ENCODE measurements at regions not wholly inside any gene's neighbourhood (a gene's known extent, or its start where the extent isn't known, plus 50 kb on each side); places are given as distances from the start of the nearest gene placed in this dataset.

DNA sequence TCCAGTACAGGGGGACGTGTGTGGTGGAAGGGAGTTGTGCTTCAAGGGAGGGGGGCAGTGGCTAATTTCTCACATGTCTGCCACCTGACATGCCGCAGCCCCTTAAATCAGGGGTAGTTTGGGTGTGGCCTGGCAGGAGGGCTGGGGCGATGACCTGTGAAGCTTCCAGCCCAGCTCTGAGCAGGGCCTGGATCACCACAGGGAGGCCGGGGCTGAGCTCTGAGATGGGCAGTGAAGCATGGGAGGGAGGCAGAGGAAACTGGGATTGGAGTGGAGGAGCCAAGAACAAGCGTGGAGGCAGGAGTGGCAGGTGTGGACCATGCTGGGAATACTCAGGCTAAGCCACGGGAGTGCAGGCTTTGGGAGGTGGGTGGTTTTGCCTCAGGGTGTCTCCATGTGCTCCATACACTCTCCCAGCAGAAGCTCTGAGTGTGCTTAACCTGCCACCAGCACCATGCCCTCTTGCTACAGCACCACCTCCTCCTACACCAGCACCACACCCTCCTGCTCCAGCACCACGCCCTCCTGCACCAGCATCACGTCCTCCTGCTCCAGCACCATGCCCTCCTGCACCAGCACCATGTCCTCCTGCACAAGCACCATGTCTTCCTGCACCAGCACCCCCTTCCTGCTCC is 99.3 kb upstream of the SHH start:
- Histone ChIP-seq H3K27ac (ENCODE audit: insufficient read depth, low read depth, low read length) (no peak overlapping the region), H3K4me2 (ENCODE audit: insufficient read depth, low read length) (no peak overlapping the region), H2AFZ (ENCODE audit: low read depth, low read length) (no peak overlapping the region), H3K9me3 (replicated peaks; ENCODE audit: control insufficient read depth, insufficient read depth, low read length) (no peaks in the 10 kb centered on the region), H3K4me1 (ENCODE audit: control insufficient read depth, extremely low read depth, insufficient read depth, low read length) (no peaks in the 10 kb centered on the region), H3K27me3 (ENCODE audit: control insufficient read depth in 2 of 2, insufficient read depth in 2 of 2, low read length in 2 of 2) (no peaks in the 10 kb centered on the region), H4K20me1 (replicated peaks; ENCODE audit: control insufficient read depth, extremely low read depth, insufficient read depth, low read length) (no peaks in the 10 kb centered on the region), H3K36me3 (ENCODE audit: control insufficient read depth in 2 of 2, extremely low read depth in 1 of 2, insufficient read depth in 2 of 2, low read length in 2 of 2) (no peaks in the 10 kb centered on the region), H3K9me1 (replicated peaks; ENCODE audit: control insufficient read depth, extremely low read depth, insufficient read depth, low read length) (no peaks in the 10 kb centered on the region), H3K79me2 (ENCODE audit: control insufficient read depth, insufficient read depth, low read length) (no peaks in the 10 kb centered on the region), H3K9ac (replicated peaks; ENCODE audit: extremely low read depth, insufficient read depth, low read length) (no peak overlapping the region), H3K4me3 (replicated peaks in 1 of 3; ENCODE audit: insufficient read depth in 1 of 3, low read depth in 1 of 3, low read length in 3 of 3) (no peak overlapping the region)
- DNase-seq (ENCODE audit: low read depth, low spot score): no peak
- POLR2A ChIA-PET: no interaction called here
- intact Hi-C loops (cut with micrococcal nuclease) (no loop called here), dilution Hi-C loops (cut with MboI; ENCODE audit: extremely low pct_ligation_motif_present, low sequenced_read_pairs) (no loop called here)
- no peak for FAIRE-seq
- BruUV-seq (replicated peaks): no TSS peak
- CTCF ChIA-PET: no interaction called here
- TF ChIP-seq POLR2A (IDR thresholded peaks at IDR 0.05; ENCODE audit: low read depth, low read length) (no peak), POLR2AphosphoS5 (IDR thresholded peaks at IDR 0.05; ENCODE audit: insufficient read depth, low read depth, low read length) (no peak), MYC (IDR thresholded peaks at IDR 0.05; ENCODE audit: low read depth, low read length) (no peak), JUN (IDR thresholded peaks at IDR 0.05; ENCODE audit: borderline replicate concordance, insufficient read depth, insufficient read length, low read depth) (no peak), EZH2 (IDR thresholded peaks at IDR 0.05; ENCODE audit: borderline replicate concordance, low read depth, low read length, severe bottlenecking) (no peak), FOS (IDR thresholded peaks at IDR 0.05; ENCODE audit: borderline replicate concordance, insufficient read depth, low read length) (no peak), GATA2 (IDR thresholded peaks at IDR 0.05; ENCODE audit: insufficient read depth, insufficient read length, low read depth, low read length) (no peak)
- TF ChIP-seq, protein P1, sequence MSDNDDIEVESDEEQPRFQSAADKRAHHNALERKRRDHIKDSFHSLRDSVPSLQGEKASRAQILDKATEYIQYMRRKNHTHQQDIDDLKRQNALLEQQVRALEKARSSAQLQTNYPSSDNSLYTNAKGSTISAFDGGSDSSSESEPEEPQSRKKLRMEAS (IDR thresholded peaks at IDR 0.05; ENCODE audit: insufficient read depth, insufficient read length): no peak
- TF ChIP-seq, protein P2, sequence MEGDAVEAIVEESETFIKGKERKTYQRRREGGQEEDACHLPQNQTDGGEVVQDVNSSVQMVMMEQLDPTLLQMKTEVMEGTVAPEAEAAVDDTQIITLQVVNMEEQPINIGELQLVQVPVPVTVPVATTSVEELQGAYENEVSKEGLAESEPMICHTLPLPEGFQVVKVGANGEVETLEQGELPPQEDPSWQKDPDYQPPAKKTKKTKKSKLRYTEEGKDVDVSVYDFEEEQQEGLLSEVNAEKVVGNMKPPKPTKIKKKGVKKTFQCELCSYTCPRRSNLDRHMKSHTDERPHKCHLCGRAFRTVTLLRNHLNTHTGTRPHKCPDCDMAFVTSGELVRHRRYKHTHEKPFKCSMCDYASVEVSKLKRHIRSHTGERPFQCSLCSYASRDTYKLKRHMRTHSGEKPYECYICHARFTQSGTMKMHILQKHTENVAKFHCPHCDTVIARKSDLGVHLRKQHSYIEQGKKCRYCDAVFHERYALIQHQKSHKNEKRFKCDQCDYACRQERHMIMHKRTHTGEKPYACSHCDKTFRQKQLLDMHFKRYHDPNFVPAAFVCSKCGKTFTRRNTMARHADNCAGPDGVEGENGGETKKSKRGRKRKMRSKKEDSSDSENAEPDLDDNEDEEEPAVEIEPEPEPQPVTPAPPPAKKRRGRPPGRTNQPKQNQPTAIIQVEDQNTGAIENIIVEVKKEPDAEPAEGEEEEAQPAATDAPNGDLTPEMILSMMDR (IDR thresholded peaks at IDR 0.05; ENCODE audit: extremely low read depth in 1 of 2, insufficient read depth in 1 of 2, low read depth in 1 of 2, low read length in 2 of 2): no peak
